Loucy (cell line): ENCODE measurements at regions not wholly inside any gene's neighbourhood (a gene's known extent, or its start where the extent isn't known, plus 50 kb on each side); places are given as distances from the start of the nearest gene placed in this dataset.

Source experiments
- H2AFZ ChIP-seq: fragments of 200-600 bp; sonication (generic); 2 replicates; pipeline ENCODE4 v1.6.0; 2016; ENCODE audit warnings: antibody characterized with exemption, mild to moderate bottlenecking, low read length, moderate library complexity
- H3F3A ChIP-seq: fragments of 200-600 bp; 2 replicates; pipeline ENCODE4 v1.6.0; 2016; ENCODE audit warnings: antibody characterized with exemption, low read depth, mild to moderate bottlenecking
- H3K27me3 ChIP-seq: fragments of 200-600 bp; sonication (generic); 2 replicates; pipeline ENCODE4 v1.6.1; 2014; ENCODE audit warnings: low read length, mild to moderate bottlenecking; ENCODE audit not compliant: insufficient read depth, poor library complexity, severe bottlenecking
- H3K36me3 ChIP-seq: fragments of 200-600 bp; sonication (generic); 2 replicates; pipeline ENCODE4 v1.6.1; 2016; ENCODE audit warnings: low read length; ENCODE audit not compliant: insufficient read depth
- H3K4me1 ChIP-seq: fragments of 200-600 bp; sonication (generic); 2 replicates; pipeline ENCODE4 v1.5.1; 2014; ENCODE audit warnings: low read length, mild to moderate bottlenecking; ENCODE audit not compliant: insufficient read depth, poor library complexity, severe bottlenecking
- H3K4me2 ChIP-seq: fragments of 200-600 bp; sonication (generic); 2 replicates; pipeline ENCODE4 v1.6.0; 2014; ENCODE audit warnings: antibody characterized with exemption, low read length, low read depth, mild to moderate bottlenecking; ENCODE audit not compliant: poor library complexity, severe bottlenecking
- H3K4me3 ChIP-seq: fragments of 200-600 bp; sonication (generic); 2 replicates; pipeline ENCODE4 v1.5.1; 2014; ENCODE audit warnings: low read length, mild to moderate bottlenecking, mixed read lengths; ENCODE audit not compliant: poor library complexity, severe bottlenecking
- H3K79me2 ChIP-seq: fragments of 200-600 bp; sonication (generic); 2 replicates; pipeline ENCODE4 v1.6.1; 2014; ENCODE audit warnings: low read length; ENCODE audit not compliant: insufficient read depth
- H3K9ac ChIP-seq: fragments of 200-600 bp; sonication (generic); 2 replicates; pipeline ENCODE4 v1.6.0; 2014; ENCODE audit warnings: mild to moderate bottlenecking, low read depth, low read length, moderate library complexity; ENCODE audit not compliant: poor library complexity, severe bottlenecking
- H3K9me2 ChIP-seq: fragments of 200-600 bp; sonication (generic); replicated peaks from 2 replicates; pipeline ENCODE4 v1.6.1; 2016; ENCODE audit warnings: low read depth, low read length, mixed read lengths
- H3K9me3 ChIP-seq: fragments of 200-600 bp; sonication (generic); 2 replicates; pipeline ENCODE4 v1.6.1; 2014; ENCODE audit warnings: mild to moderate bottlenecking, antibody characterized with exemption, low read length, low read depth; ENCODE audit not compliant: insufficient read depth
- H4K20me1 ChIP-seq: fragments of 200-600 bp; sonication (generic); 2 replicates; pipeline ENCODE4 v1.6.0; 2014; ENCODE audit warnings: antibody characterized with exemption, low read length, mild to moderate bottlenecking; ENCODE audit not compliant: insufficient read depth, poor library complexity, severe bottlenecking
- EZH2phosphoT487 ChIP-seq: fragments of 200-600 bp; IDR thresholded peaks from 2 replicates; pipeline ENCODE4 v1.6.1; 2018; ENCODE audit warnings: antibody characterized with exemption, mild to moderate bottlenecking, moderate library complexity, borderline replicate concordance
- TF ChIP-seq, protein P1 (sequence below): fragments of 200-600 bp; sonication (generic); conservative IDR thresholded peaks from 2 replicates; pipeline ENCODE4 v1.5.1; 2014; ENCODE audit warnings: mild to moderate bottlenecking, antibody characterized with exemption, low read length

DNA sequence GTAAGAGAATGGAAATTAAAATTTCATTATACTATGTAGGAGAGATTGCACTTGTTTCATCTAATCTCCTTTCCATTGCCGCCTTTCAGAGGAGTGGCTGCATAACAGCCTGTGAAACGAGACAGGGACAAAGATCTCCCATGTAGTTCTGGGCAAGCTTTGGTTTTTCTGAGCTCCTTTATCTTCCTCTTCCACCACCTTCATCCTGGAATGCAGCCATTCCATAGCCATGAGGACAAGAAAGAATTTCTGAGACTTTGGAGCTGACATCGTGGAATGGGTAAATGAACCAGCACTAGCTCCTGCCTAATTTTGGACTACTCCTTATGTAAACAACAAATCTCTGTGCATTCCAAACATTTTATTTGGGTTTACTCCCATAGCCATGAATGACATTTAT, 1587.3 kb upstream of the TENM3 start:
- no peaks in the 10 kb centered on the region for H3K79me2 ChIP-seq
- H3K9me2 ChIP-seq = no peaks in the 10 kb centered on the region
- no peaks in the 10 kb centered on the region for H4K20me1 ChIP-seq
- H3K4me1 ChIP-seq = no peaks in the 10 kb centered on the region
- H3K9ac ChIP-seq = no peak overlapping the region
- H3K4me2 ChIP-seq = no peak overlapping the region
- H3K36me3 ChIP-seq = no peaks in the 10 kb centered on the region
- H3F3A ChIP-seq = no peaks in the 10 kb centered on the region
- H3K9me3 ChIP-seq = no peaks in the 10 kb centered on the region
- H3K4me3 ChIP-seq = no peak overlapping the region
- TF ChIP-seq EZH2phosphoT487 = no peak
- TF ChIP-seq, protein P1, sequence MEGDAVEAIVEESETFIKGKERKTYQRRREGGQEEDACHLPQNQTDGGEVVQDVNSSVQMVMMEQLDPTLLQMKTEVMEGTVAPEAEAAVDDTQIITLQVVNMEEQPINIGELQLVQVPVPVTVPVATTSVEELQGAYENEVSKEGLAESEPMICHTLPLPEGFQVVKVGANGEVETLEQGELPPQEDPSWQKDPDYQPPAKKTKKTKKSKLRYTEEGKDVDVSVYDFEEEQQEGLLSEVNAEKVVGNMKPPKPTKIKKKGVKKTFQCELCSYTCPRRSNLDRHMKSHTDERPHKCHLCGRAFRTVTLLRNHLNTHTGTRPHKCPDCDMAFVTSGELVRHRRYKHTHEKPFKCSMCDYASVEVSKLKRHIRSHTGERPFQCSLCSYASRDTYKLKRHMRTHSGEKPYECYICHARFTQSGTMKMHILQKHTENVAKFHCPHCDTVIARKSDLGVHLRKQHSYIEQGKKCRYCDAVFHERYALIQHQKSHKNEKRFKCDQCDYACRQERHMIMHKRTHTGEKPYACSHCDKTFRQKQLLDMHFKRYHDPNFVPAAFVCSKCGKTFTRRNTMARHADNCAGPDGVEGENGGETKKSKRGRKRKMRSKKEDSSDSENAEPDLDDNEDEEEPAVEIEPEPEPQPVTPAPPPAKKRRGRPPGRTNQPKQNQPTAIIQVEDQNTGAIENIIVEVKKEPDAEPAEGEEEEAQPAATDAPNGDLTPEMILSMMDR = no peak
- H3K27me3 ChIP-seq = no peaks in the 10 kb centered on the region
- no peak overlapping the region for H2AFZ ChIP-seq

DNA sequence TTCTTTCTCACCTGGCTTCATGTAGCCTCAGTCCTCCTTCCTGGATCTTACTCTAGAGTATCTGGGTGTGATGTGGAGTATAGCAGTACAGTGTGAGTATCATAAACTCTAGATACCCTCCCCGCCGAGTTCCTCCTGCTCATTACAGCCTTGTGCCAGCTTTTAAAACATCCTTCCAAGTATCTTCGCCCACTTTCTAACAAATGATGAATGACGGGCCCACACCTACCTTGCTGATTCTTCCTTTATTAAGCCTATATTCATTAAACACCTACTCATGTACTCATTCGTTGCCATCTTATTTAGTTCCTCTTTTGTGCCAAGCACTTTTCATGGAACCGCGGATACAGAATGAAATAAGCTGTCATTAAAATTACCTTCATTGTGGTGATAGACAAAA, 1585.3 kb upstream of the TENM3 start:
- no peaks in the 10 kb centered on the region for H4K20me1 ChIP-seq
- no peak overlapping the region for H2AFZ ChIP-seq
- H3F3A ChIP-seq = no peaks in the 10 kb centered on the region
- H3K9me2 ChIP-seq = no peaks in the 10 kb centered on the region
- H3K4me3 ChIP-seq = no peak overlapping the region
- TF ChIP-seq, protein P1 = no peak
- no peak for TF ChIP-seq EZH2phosphoT487
- H3K9ac ChIP-seq = no peak overlapping the region
- no peaks in the 10 kb centered on the region for H3K4me1 ChIP-seq
- H3K36me3 ChIP-seq = no peaks in the 10 kb centered on the region
- H3K79me2 ChIP-seq = no peaks in the 10 kb centered on the region
- no peaks in the 10 kb centered on the region for H3K9me3 ChIP-seq
- no peaks in the 10 kb centered on the region for H3K27me3 ChIP-seq
- H3K4me2 ChIP-seq = no peak overlapping the region

DNA sequence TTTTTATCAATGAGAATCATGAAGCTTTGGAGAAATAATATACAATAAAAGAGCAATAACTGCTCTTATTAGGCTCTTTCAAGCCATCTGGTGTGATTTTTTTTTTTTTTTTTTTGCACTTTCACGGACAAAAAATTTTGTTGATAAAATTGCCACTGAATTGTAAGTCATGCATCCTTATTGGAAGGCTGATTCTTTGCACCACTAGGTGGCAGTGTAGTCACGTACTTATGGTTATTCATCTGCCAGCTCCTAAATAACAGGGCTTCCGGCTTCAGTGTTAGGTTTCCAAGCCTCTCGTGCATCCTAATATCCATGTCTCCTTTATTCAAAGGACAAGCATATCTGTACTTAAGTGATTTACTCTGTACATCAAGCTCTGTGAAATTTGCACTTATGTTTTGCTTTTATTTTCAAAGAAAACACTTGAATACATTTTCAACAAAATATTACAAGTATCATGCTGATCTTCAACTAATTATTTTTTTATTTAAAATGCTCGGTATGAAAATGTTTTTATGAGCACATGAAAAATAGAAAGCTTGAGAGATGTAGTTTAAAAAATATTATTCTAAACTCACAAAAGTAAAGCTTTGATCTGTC, 1578.3 kb upstream of the TENM3 start:
- Histone ChIP-seq H3K4me2 (peak overlapping the region; percentile 35), H2AFZ (peak overlapping the region; percentile 86)

More for the DNA sequence above, 1578.3 kb upstream of the TENM3 start:
- no peaks in the 10 kb centered on the region for H3K9me3 ChIP-seq
- TF ChIP-seq, protein P1 = peak; percentile 82
- no peak for TF ChIP-seq EZH2phosphoT487
- no peaks in the 10 kb centered on the region for H3K79me2 ChIP-seq
- no peaks in the 10 kb centered on the region for H4K20me1 ChIP-seq
- H3K9ac ChIP-seq = no peak overlapping the region
- peaks cover 3% of the 10 kb centered on the region for H3K4me1 ChIP-seq
- no peaks in the 10 kb centered on the region for H3K36me3 ChIP-seq
- H3K9me2 ChIP-seq = no peaks in the 10 kb centered on the region
- H3K4me3 ChIP-seq = no peak overlapping the region
- H3K27me3 ChIP-seq = no peaks in the 10 kb centered on the region
- H3F3A ChIP-seq = no peaks in the 10 kb centered on the region
